Tibial artery (tissue), 4 donors: ENCODE measurements at regions not wholly inside any gene's neighbourhood (a gene's known extent, or its start where the extent isn't known, plus 50 kb on each side); places are given as distances from the start of the nearest gene placed in this dataset.

ENCODE experiments used
- DNase-seq, 2 donors: peaks; one replicate each; pipeline ENCODE4 v3.0.0-alpha.2; 2019
- H3K27ac ChIP-seq, 2 donors: fragments of 200-600 bp; sonication (generic) in 1 of 2; 1 replicate in 1 of 2; 2 replicates in 1 of 2; pipeline ENCODE4 v1.5.1; 2018 to 2019; ENCODE audit warnings: mild to moderate bottlenecking in 1 of 2
- H3K27me3 ChIP-seq, 2 donors: fragments of 200-600 bp; sonication (generic) in 1 of 2; one replicate each; pipeline versions ENCODE4 v1.5.1 to v1.6.0; 2016 to 2019
- H3K36me3 ChIP-seq, 3 donors: fragments of 200-600 bp; sonication (generic) in 2 of 3; one replicate each; pipeline ENCODE4 v1.5.1; 2016 to 2019; ENCODE audit warnings: mild to moderate bottlenecking in 2 of 3
- H3K4me1 ChIP-seq, 4 donors: fragments of 200-600 bp; sonication (generic) in 2 of 4; 1 replicate in 3 of 4; 2 replicates in 1 of 4; pipeline ENCODE4 v1.5.1; 2016 to 2019
- H3K4me3 ChIP-seq, 2 donors: fragments of 200-600 bp; sonication (generic) in 1 of 2; 1 replicate in 1 of 2; 2 replicates in 1 of 2; pipeline ENCODE4 v1.5.1; 2018 to 2019; ENCODE audit warnings: mild to moderate bottlenecking in 2 of 2
- H3K9me3 ChIP-seq, 3 donors: fragments of 200-600 bp; sonication (generic) in 1 of 3; one replicate each; pipeline ENCODE4 v1.5.1; 2016 to 2019
- intact Hi-C: fragments of 100-400 bp; cut with DNase I; formaldehyde crosslinking; loops from one replicate; pipeline ENCODE4 v1.15.0; 2023; ENCODE audit warnings: low total_unique reads
- TF ChIP-seq, protein P1 (sequence below), 2 experiments: fragments of 200-600 bp in 1 of 2; fragments of 450-650 bp in 1 of 2; IDR thresholded peaks; one replicate each; pipeline ENCODE4 v1.5.1; 2017 to 2019; ENCODE audit warnings: antibody characterized with exemption in 2 of 2, mild to moderate bottlenecking in 1 of 2, moderate library complexity in 1 of 2

DNA sequence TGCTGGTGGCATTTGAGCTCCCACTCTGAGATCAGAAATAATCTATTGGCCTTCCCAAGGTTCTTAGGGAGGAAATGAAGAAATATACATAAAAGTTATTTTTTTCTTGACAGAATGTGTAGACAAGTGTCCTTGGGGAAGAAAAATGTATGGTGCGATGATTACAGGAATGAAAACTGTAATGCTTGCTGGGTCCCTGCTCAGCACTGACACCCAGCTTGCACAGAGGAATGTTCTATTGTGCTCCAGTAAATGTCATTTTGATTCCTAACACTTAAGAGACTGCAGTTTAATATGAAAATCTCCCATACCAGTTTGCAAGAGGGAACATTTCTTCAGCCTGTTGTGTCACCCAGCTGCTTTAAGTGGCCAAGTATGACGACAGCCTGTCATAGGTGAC lies 271.3 kb upstream of the TPM1 start:
- no peaks in the 10 kb centered on the region for H3K27me3 ChIP-seq
- TF ChIP-seq, protein P1, sequence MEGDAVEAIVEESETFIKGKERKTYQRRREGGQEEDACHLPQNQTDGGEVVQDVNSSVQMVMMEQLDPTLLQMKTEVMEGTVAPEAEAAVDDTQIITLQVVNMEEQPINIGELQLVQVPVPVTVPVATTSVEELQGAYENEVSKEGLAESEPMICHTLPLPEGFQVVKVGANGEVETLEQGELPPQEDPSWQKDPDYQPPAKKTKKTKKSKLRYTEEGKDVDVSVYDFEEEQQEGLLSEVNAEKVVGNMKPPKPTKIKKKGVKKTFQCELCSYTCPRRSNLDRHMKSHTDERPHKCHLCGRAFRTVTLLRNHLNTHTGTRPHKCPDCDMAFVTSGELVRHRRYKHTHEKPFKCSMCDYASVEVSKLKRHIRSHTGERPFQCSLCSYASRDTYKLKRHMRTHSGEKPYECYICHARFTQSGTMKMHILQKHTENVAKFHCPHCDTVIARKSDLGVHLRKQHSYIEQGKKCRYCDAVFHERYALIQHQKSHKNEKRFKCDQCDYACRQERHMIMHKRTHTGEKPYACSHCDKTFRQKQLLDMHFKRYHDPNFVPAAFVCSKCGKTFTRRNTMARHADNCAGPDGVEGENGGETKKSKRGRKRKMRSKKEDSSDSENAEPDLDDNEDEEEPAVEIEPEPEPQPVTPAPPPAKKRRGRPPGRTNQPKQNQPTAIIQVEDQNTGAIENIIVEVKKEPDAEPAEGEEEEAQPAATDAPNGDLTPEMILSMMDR (IDR thresholded peaks at IDR 0.05), result no peak
- H3K27ac ChIP-seq, result no peak overlapping the region
- H3K4me3 ChIP-seq, result no peak overlapping the region
- DNase-seq, result no peak
- no peaks in the 10 kb centered on the region for H3K9me3 ChIP-seq
- intact Hi-C loops, result no loop called here
- H3K4me1 ChIP-seq, result no peaks in the 10 kb centered on the region
- peaks cover 31 to 88% (median 56%) of the 10 kb centered on the region in 3 donors for H3K36me3 ChIP-seq

DNA sequence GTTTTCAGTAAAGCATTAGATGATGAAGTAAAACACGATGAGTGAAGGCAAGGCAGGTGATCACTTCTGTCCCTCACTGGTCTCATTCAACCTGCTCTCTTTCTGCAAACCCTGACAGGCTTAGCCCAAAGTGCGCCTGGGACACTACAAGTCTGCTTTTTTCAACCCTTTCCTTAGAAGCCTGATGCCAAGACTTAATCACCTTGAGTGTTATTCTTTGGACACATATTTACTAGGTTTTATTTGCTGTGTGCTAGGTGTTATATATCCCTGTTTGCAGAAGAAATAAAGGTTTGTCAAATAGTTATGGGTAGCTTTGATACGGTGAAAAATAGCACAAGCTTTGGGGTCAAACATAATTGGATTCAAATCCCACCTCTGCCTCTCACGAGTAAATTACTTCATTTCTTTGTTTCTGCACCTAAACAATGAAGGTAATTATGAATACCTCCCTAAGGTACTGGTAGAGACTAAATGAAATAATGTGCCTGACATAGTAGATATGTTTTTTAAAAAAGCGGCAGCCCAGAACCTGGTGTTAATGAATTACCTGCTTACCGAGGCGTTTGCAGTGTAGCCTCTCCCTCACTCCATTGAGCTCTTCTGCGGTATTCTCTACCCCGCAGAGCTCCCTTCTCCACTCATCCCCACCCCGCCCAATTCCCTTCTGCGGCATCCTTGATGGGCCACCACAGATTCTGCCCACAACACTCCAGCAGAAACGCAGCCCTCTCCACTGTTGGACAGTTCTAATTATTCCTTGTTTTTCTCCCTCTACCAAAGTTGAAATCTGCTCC lies 269.0 kb upstream of the TPM1 start:
- Histone ChIP-seq H3K27ac (no peak overlapping the region), H3K4me1 (no peaks in the 10 kb centered on the region), H3K36me3 (peaks cover 24 to 66% (median 40%) of the 10 kb centered on the region in 3 donors), H3K4me3 (no peak overlapping the region), H3K27me3 (no peaks in the 10 kb centered on the region), H3K9me3 (no peaks in the 10 kb centered on the region)
- TF ChIP-seq, protein P1 (IDR thresholded peaks at IDR 0.05), result no peak
- DNase-seq, result no peak
- intact Hi-C loops, result no loop called here

DNA sequence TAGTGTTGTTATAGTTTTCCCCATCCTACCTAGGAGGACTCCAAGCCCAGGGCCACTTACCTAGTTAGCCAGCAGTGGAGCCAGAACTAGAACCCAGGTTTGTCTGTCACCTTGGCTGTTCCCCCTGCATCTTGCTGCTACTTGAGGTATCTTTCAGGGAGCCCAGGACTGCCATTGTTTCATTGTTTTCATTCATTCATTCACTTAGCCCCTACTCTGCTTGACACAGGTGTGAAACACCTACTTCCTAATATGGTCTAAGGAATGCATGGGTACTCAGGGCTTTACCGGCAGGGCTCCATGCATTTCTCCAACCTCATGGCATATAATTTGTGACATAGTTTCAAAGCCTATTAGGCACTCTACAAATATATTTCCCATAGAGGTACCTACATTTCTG lies 266.6 kb upstream of the TPM1 start:
- H3K27me3 ChIP-seq, result no peaks in the 10 kb centered on the region
- no peak overlapping the region for H3K4me3 ChIP-seq
- no peaks in the 10 kb centered on the region for H3K4me1 ChIP-seq
- DNase-seq, result no peak
- TF ChIP-seq, protein P1 (IDR thresholded peaks at IDR 0.05), result no peak
- H3K27ac ChIP-seq, result no peak overlapping the region
- H3K9me3 ChIP-seq, result no peaks in the 10 kb centered on the region
- peaks cover 20 to 56% (median 33%) of the 10 kb centered on the region in 3 donors for H3K36me3 ChIP-seq
- intact Hi-C loops, result no loop called here

DNA sequence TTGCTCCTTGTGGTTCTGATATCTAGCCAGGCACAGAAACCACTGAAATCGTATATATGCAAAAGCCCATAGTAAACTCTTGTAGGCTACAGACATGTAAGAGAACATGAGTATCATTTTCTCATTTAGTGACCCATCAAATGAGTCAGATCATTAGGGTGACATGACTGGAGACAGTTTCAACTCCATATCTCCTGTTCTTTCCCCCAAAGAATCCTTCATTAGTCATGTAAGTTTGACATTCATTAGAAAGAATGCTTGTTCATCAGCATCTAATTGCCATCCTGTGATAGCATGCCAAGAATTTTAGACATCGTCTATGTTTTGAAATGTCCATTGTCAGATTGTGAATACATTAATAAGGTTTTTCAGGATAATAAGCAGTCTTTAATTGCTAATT lies 264.9 kb upstream of the TPM1 start:
- TF ChIP-seq, protein P1 (IDR thresholded peaks at IDR 0.05), result no peak
- H3K4me1 ChIP-seq, result peaks cover 0 to 6% (median 5%) of the 10 kb centered on the region in 4 donors
- no peaks in the 10 kb centered on the region for H3K9me3 ChIP-seq
- H3K27me3 ChIP-seq, result no peaks in the 10 kb centered on the region
- peaks cover 8 to 39% (median 19%) of the 10 kb centered on the region in 3 donors for H3K36me3 ChIP-seq
- H3K4me3 ChIP-seq, result no peak overlapping the region
- H3K27ac ChIP-seq, result no peak overlapping the region
- intact Hi-C loops, result no loop called here
- no peak for DNase-seq

DNA sequence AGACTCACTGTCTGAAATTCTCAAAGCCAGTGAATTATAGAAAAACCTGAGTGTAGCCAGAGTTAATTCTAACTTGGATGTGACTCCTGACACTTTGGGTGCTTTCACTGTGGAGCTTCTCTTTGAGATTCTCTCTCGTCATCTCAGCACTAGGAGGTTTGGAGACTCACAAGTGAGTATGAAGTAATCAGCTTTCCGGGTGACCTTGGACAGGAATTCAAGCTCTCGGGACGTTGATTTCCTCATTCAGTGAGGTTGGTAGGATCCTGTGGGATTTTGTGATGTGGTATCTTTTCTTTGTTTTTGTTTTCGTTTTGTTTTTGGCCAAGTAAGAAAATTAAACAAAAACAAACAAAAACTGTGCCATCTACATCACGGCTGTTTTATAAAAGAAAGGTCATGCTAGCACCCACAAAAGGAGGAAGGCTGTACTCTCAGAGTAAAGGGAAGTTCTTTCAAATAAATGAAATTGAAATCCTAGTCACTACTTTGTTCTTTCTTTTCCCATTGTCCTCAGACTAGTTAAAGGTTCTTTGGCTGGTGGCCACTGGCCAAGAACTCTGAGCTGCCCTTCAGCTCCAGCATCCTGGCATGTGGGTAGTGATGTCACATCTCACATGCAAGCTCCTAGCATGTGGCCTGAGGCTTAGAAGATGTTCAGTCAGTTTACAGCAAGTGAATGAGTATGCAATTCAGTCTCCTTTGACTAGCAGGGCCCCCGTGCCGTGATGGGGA lies 263.3 kb upstream of the TPM1 start:
- H3K36me3 ChIP-seq, result peaks cover 0 to 32% (median 4%) of the 10 kb centered on the region in 3 donors
- TF ChIP-seq, protein P1 (IDR thresholded peaks at IDR 0.05), result no peak
- no peaks in the 10 kb centered on the region for H3K27me3 ChIP-seq
- DNase-seq, result no peak
- no peaks in the 10 kb centered on the region for H3K9me3 ChIP-seq
- H3K4me3 ChIP-seq, result no peak overlapping the region
- intact Hi-C loops, result no loop called here
- H3K27ac ChIP-seq, result no peak overlapping the region
- H3K4me1 ChIP-seq, result peaks cover 0 to 8% (median 6%) of the 10 kb centered on the region in 4 donors
